Ishikawa (cell line): ENCODE measurements at regions not wholly inside any gene's neighbourhood (a gene's known extent, or its start where the extent isn't known, plus 50 kb on each side); places are given as distances from the start of the nearest gene placed in this dataset.

ENCODE experiments used
- EP300 ChIP-seq: IDR thresholded peaks from 2 replicates; pipeline ENCODE4 v1.6.1; 2012; ENCODE audit warnings: borderline replicate concordance
- TCF12 ChIP-seq: IDR thresholded peaks from 2 replicates; pipeline ENCODE4 v1.6.1; 2012; ENCODE audit warnings: low read depth

GRCh38 chr13:99131410-99131809 lies 69.2 kb upstream of the UBAC2 start:
- TF ChIP-seq TCF12 (no peak), EP300 (no peak)
